ENCODE measurements at regions not wholly inside any gene's neighbourhood (a gene's known extent, or its start where the extent isn't known, plus 50 kb on each side); places are given as distances from the start of the nearest gene placed in this dataset.

DNA sequence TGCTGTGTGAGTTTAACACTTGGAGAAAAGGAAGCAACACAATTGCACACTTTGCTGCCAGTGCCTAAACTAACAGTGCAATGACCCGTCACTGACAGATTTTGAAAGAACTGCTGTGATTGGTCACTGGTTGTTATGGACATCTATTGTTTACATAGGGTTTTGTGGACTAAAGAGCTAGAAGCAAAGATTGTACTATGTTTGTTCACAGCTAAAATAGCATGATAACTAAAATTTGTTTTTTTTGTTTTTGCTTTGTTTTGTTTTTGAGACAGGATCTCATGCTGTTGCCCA lies 112.4 kb upstream of the GOLGA8J start:
- TF ChIP-seq CTCF (IDR thresholded peaks at IDR 0.05), result no peak
- TF ChIP-seq POLR2A (IDR thresholded peaks at IDR 0.05), result no peak
